HEK293T (cell line): ENCODE measurements at regions not wholly inside any gene's neighbourhood (a gene's known extent, or its start where the extent isn't known, plus 50 kb on each side); places are given as distances from the start of the nearest gene placed in this dataset.

Experiments used
- CTCF ChIA-PET: fragments of 350-600 bp; formaldehyde crosslinking; extraction: SDS; loops from one replicate; lab custom pipeline; 2021; ENCODE audit warnings: antibody characterized with exemption, inconsistent platforms; lab: Yijun Ruan, JAX
- POLR2A ChIA-PET: fragments of 350-600 bp; formaldehyde crosslinking; extraction: SDS; loops from one replicate; lab custom pipeline; 2020; ENCODE audit warnings: antibody characterized with exemption, inconsistent platforms; lab: Yijun Ruan, JAX
- DNase-seq: peaks from one replicate; pipeline ENCODE4 v3.0.0; 2012; ENCODE audit warnings: mixed read lengths; ENCODE audit errors: extremely low spot score
- ARNT ChIP-seq: fragments of 450-650 bp; IDR thresholded peaks from 2 replicates; pipeline ENCODE4 v1.6.1; 2017; ENCODE audit warnings: mild to moderate bottlenecking
- BHLHE40 ChIP-seq: fragments of 450-650 bp; IDR thresholded peaks from 2 replicates; pipeline ENCODE4 v1.6.1; 2016; ENCODE audit warnings: mild to moderate bottlenecking, moderate library complexity, borderline replicate concordance
- CTBP1 ChIP-seq: fragments of 450-650 bp; IDR thresholded peaks from 2 replicates; pipeline ENCODE4 v1.6.1; 2016; ENCODE audit warnings: borderline replicate concordance
- ELF4 ChIP-seq: fragments of 450-650 bp; IDR thresholded peaks from 2 replicates; pipeline ENCODE4 v1.6.1; 2017; ENCODE audit warnings: antibody characterized with exemption
- FOXA1 ChIP-seq: fragments of 450-650 bp; IDR thresholded peaks from 2 replicates; pipeline ENCODE4 v1.6.1; 2016; ENCODE audit warnings: mild to moderate bottlenecking
- FOXK2 ChIP-seq: fragments of 450-650 bp; IDR thresholded peaks from 2 replicates; pipeline ENCODE4 v1.6.1; 2016; ENCODE audit warnings: mild to moderate bottlenecking
- FOXM1 ChIP-seq: fragments of 450-650 bp; IDR thresholded peaks from 2 replicates; pipeline ENCODE4 v1.6.1; 2017; ENCODE audit warnings: mild to moderate bottlenecking, borderline replicate concordance
- HDGF ChIP-seq: fragments of 450-650 bp; IDR thresholded peaks from 2 replicates; pipeline ENCODE4 v1.6.1; 2017; ENCODE audit warnings: antibody characterized with exemption, borderline replicate concordance
- L3MBTL2 ChIP-seq: fragments of 450-650 bp; conservative IDR thresholded peaks from 2 replicates; pipeline ENCODE4 v1.6.1; 2016; ENCODE audit warnings: mild to moderate bottlenecking
- LEF1 ChIP-seq: fragments of 450-650 bp; IDR thresholded peaks from 2 replicates; pipeline ENCODE4 v1.6.1; 2017; ENCODE audit warnings: mild to moderate bottlenecking, borderline replicate concordance
- NFRKB ChIP-seq: fragments of 450-650 bp; IDR thresholded peaks from 2 replicates; pipeline ENCODE4 v1.6.1; 2016; ENCODE audit warnings: mild to moderate bottlenecking, moderate library complexity
- PKNOX1 ChIP-seq: fragments of 450-650 bp; IDR thresholded peaks from 2 replicates; pipeline ENCODE4 v1.6.1; 2016
- SP1 ChIP-seq: fragments of 450-650 bp; IDR thresholded peaks from 2 replicates; pipeline ENCODE4 v1.6.1; 2017
- SUZ12 ChIP-seq: fragments of 450-650 bp; IDR thresholded peaks from 2 replicates; pipeline ENCODE4 v1.6.1; 2016; ENCODE audit warnings: mild to moderate bottlenecking
- TARDBP ChIP-seq: fragments of 450-650 bp; IDR thresholded peaks from 2 replicates; pipeline ENCODE4 v1.6.1; 2016
- ZNF384 ChIP-seq: fragments of 450-650 bp; IDR thresholded peaks from 2 replicates; pipeline ENCODE4 v1.6.1; 2016

GRCh38 chr9:29648132-29648531 lies 2074.9 kb upstream of the C9orf72 start:
- ChIA-PET POLR2A (no interaction called here), CTCF (no interaction called here)
- TF ChIP-seq SP1 (no peak), ARNT (no peak), CTBP1 (no peak), LEF1 (no peak), FOXM1 (no peak), NFRKB (no peak), L3MBTL2 (no peak), FOXK2 (no peak), TARDBP (no peak), SUZ12 (no peak), FOXA1 (no peak), BHLHE40 (no peak), ELF4 (no peak), HDGF (no peak), ZNF384 (no peak), PKNOX1 (no peak)
- no peak for DNase-seq

GRCh38 chr9:29648601-29649000 lies 2075.3 kb upstream of the C9orf72 start:
- DNase-seq, result no peak
- TF ChIP-seq SP1 (no peak), TARDBP (no peak), ELF4 (no peak), ZNF384 (no peak), FOXK2 (no peak), LEF1 (no peak), HDGF (no peak), SUZ12 (no peak), L3MBTL2 (no peak)
- CTCF ChIA-PET, result no interaction called here
- POLR2A ChIA-PET, result no interaction called here

GRCh38 chr9:29656641-29657406 lies 2083.5 kb upstream of the C9orf72 start:
- TF ChIP-seq L3MBTL2, result no peak
- no peak for TF ChIP-seq PKNOX1
- no peak for TF ChIP-seq CTBP1
- TF ChIP-seq FOXA1, result no peak
- TF ChIP-seq SUZ12, result no peak
- no peak for TF ChIP-seq ZNF384
- no peak for TF ChIP-seq ARNT
- TF ChIP-seq TARDBP, result no peak
- TF ChIP-seq NFRKB, result no peak
- no peak for TF ChIP-seq ELF4
- TF ChIP-seq SP1, result no peak
- no peak for TF ChIP-seq FOXM1
- TF ChIP-seq HDGF, result no peak
- TF ChIP-seq FOXK2, result no peak
- no peak for TF ChIP-seq BHLHE40
- TF ChIP-seq LEF1, result no peak
- ChIA-PET CTCF (no interaction called here), POLR2A (no interaction called here)
- DNase-seq, result no peak

GRCh38 chr9:29657821-29658220 lies 2084.5 kb upstream of the C9orf72 start:
- CTCF ChIA-PET, result no interaction called here
- TF ChIP-seq PKNOX1 (no peak), ELF4 (no peak), BHLHE40 (no peak), L3MBTL2 (no peak), SUZ12 (no peak), ARNT (no peak), FOXM1 (no peak), CTBP1 (no peak), FOXA1 (no peak), HDGF (no peak), FOXK2 (no peak), LEF1 (no peak), NFRKB (no peak), SP1 (no peak), TARDBP (no peak), ZNF384 (no peak)
- DNase-seq, result no peak
- POLR2A ChIA-PET, result no interaction called here

GRCh38 chr9:29659014-29659413 lies 2085.7 kb upstream of the C9orf72 start:
- POLR2A ChIA-PET, result no interaction called here
- CTCF ChIA-PET, result no interaction called here
- DNase-seq, result no peak
- no peak for TF ChIP-seq ARNT
- no peak for TF ChIP-seq NFRKB
- TF ChIP-seq HDGF, result no peak
- TF ChIP-seq CTBP1, result no peak
- TF ChIP-seq LEF1, result no peak
- TF ChIP-seq FOXA1, result no peak
- no peak for TF ChIP-seq ELF4
- TF ChIP-seq L3MBTL2, result no peak
- TF ChIP-seq FOXK2, result no peak
- no peak for TF ChIP-seq FOXM1
- no peak for TF ChIP-seq SP1
- TF ChIP-seq TARDBP, result no peak
- no peak for TF ChIP-seq PKNOX1
- TF ChIP-seq ZNF384, result no peak
- no peak for TF ChIP-seq SUZ12
- TF ChIP-seq BHLHE40, result no peak
